Smooth muscle cell (in vitro differentiated cells): ENCODE measurements at regions not wholly inside any gene's neighbourhood (a gene's known extent, or its start where the extent isn't known, plus 50 kb on each side); places are given as distances from the start of the nearest gene placed in this dataset.

Source experiments
- DNase-seq: peaks from one replicate; lab custom pipeline; 2025; ENCODE audit not compliant: unreplicated experiment; lab: John Stamatoyannopoulos, UW
- H2AFZ ChIP-seq: fragments of 200-600 bp; sonication (generic); 2 replicates; pipeline ENCODE4 v1.6.0; 2016; ENCODE audit warnings: antibody characterized with exemption, low read depth, mild to moderate bottlenecking
- H3F3A ChIP-seq: fragments of 200-600 bp; sonication (generic); 2 replicates; pipeline ENCODE4 v1.6.0; 2017; ENCODE audit warnings: antibody characterized with exemption, low read depth
- H3K27ac ChIP-seq: fragments of 200-600 bp; sonication (generic); 2 replicates; pipeline ENCODE4 v1.5.1; 2016; ENCODE audit warnings: low read depth, mild to moderate bottlenecking
- H3K27me3 ChIP-seq: fragments of 200-600 bp; sonication (generic); 2 replicates; pipeline ENCODE4 v1.6.1; 2016; ENCODE audit warnings: low read depth, mild to moderate bottlenecking
- H3K36me3 ChIP-seq: fragments of 200-600 bp; sonication (generic); 2 replicates; pipeline ENCODE4 v1.5.1; 2016; ENCODE audit warnings: low read depth
- H3K4me1 ChIP-seq: fragments of 200-600 bp; sonication (generic); 2 replicates; pipeline ENCODE4 v1.5.1; 2016; ENCODE audit warnings: low read depth
- H3K4me2 ChIP-seq: fragments of 200-600 bp; sonication (generic); 2 replicates; pipeline ENCODE4 v1.6.0; 2016; ENCODE audit warnings: mild to moderate bottlenecking
- H3K4me3 ChIP-seq: fragments of 200-600 bp; sonication (generic); 2 replicates; pipeline ENCODE4 v1.5.1; 2016; ENCODE audit warnings: mild to moderate bottlenecking
- H3K79me2 ChIP-seq: fragments of 200-600 bp; sonication (generic); 2 replicates; pipeline ENCODE4 v1.6.0; 2016; ENCODE audit warnings: low read depth, mild to moderate bottlenecking
- H3K9ac ChIP-seq: fragments of 200-600 bp; sonication (generic); 2 replicates; pipeline ENCODE4 v1.6.0; 2016; ENCODE audit warnings: low read depth
- H3K9me3 ChIP-seq: fragments of 200-600 bp; sonication (generic); replicated peaks from 2 replicates; pipeline ENCODE4 v1.5.1; 2016; ENCODE audit warnings: low read depth
- H4K20me1 ChIP-seq: fragments of 200-600 bp; sonication (generic); 2 replicates; pipeline ENCODE4 v1.6.0; 2016; ENCODE audit warnings: low read depth
- WGBS: methylation state at CpG from one replicate; pipeline ENCODE4 v1.1.7; 2016; ENCODE audit warnings: low lambda C conversion rate; 5-methylcytosine and 5-hydroxymethylcytosine counted together
- TF ChIP-seq, protein P1 (sequence below): fragments of 200-600 bp; sonication (generic); IDR thresholded peaks from 2 replicates; pipeline ENCODE4 v1.5.1; 2017; ENCODE audit warnings: borderline replicate concordance, mild to moderate bottlenecking, antibody characterized with exemption; ENCODE audit not compliant: insufficient read depth, poor library complexity, severe bottlenecking

DNA sequence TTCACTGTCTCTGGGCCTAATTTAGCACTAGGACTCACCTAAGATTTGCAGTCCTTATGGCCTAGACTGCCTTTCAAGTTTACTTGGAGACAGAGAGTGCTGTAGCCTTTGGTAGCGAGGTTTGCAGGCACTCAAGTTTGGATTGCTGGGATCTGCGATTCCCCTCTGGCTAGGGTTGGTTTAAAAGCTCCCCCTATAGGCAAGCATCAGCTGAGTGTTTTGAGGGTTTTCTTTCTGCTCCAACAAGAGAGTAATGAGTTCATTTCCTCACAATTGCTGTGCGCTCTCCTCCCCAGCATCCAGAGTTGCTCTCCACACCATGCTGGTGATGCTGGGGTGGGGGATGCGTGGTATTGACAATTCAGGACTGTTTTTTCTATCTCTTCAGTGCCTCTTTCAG lies 206.9 kb downstream of the GLUD2 start:
- TF ChIP-seq, protein P1, sequence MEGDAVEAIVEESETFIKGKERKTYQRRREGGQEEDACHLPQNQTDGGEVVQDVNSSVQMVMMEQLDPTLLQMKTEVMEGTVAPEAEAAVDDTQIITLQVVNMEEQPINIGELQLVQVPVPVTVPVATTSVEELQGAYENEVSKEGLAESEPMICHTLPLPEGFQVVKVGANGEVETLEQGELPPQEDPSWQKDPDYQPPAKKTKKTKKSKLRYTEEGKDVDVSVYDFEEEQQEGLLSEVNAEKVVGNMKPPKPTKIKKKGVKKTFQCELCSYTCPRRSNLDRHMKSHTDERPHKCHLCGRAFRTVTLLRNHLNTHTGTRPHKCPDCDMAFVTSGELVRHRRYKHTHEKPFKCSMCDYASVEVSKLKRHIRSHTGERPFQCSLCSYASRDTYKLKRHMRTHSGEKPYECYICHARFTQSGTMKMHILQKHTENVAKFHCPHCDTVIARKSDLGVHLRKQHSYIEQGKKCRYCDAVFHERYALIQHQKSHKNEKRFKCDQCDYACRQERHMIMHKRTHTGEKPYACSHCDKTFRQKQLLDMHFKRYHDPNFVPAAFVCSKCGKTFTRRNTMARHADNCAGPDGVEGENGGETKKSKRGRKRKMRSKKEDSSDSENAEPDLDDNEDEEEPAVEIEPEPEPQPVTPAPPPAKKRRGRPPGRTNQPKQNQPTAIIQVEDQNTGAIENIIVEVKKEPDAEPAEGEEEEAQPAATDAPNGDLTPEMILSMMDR = no peak
- Histone ChIP-seq H3F3A (no peaks in the 10 kb centered on the region), H3K4me2 (no peak overlapping the region), H3K27me3 (no peaks in the 10 kb centered on the region), H3K4me3 (no peak overlapping the region), H2AFZ (no peak overlapping the region), H3K79me2 (no peaks in the 10 kb centered on the region), H3K9me3 (no peaks in the 10 kb centered on the region), H3K4me1 (no peaks in the 10 kb centered on the region), H3K9ac (no peak overlapping the region), H3K27ac (no peak overlapping the region), H4K20me1 (no peaks in the 10 kb centered on the region), H3K36me3 (no peaks in the 10 kb centered on the region)
- no peak for DNase-seq
- 51% methylated on average over 4 of the region's 4 CpGs for WGBS

GRCh38 chrX:121256647-121257046 lies 209.2 kb downstream of the GLUD2 start:
- H3K9me3 ChIP-seq = no peaks in the 10 kb centered on the region

DNA sequence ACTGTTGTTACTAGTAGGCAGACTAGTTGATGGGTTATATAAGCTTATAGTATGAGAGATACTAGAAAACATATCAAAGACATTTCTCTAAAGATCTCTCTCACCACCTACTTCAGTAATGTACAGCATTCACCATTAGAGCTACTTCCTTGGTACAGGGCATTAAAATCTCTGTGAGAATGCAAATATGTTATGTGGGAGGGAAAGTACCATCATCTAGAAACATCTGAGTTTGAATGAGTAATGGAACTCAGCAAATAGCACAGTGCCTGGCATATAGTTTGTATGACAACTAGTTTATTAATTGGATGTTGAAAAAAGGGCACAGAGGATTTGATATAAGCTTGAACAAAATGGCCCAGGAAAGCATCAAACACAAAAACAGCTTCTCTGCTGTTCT lies 211.1 kb downstream of the GLUD2 start:
- Histone ChIP-seq H3K27ac (no peak overlapping the region), H3K4me3 (no peak overlapping the region), H3F3A (no peaks in the 10 kb centered on the region), H3K9ac (no peak overlapping the region), H3K4me1 (peaks cover 3% of the 10 kb centered on the region), H3K36me3 (no peaks in the 10 kb centered on the region), H3K4me2 (no peak overlapping the region), H4K20me1 (no peaks in the 10 kb centered on the region), H3K27me3 (no peaks in the 10 kb centered on the region), H3K9me3 (no peaks in the 10 kb centered on the region), H2AFZ (no peak overlapping the region), H3K79me2 (no peaks in the 10 kb centered on the region)
- TF ChIP-seq, protein P1 = no peak
- no peak for DNase-seq

More at GRCh38 chrX:121256647-121257046, 209.2 kb downstream of the GLUD2 start:
- Histone ChIP-seq H3K9ac (no peak overlapping the region), H3K4me2 (no peak overlapping the region), H3K4me3 (no peak overlapping the region), H3K79me2 (no peaks in the 10 kb centered on the region), H3K4me1 (peaks cover 3% of the 10 kb centered on the region), H3K27ac (no peak overlapping the region), H3K36me3 (no peaks in the 10 kb centered on the region), H4K20me1 (no peaks in the 10 kb centered on the region), H3F3A (no peaks in the 10 kb centered on the region), H2AFZ (no peak overlapping the region), H3K27me3 (no peaks in the 10 kb centered on the region)
- DNase-seq = no peak
- 32% methylated on average over 2 of the region's 2 CpGs for WGBS
- TF ChIP-seq, protein P1 = no peak

DNA sequence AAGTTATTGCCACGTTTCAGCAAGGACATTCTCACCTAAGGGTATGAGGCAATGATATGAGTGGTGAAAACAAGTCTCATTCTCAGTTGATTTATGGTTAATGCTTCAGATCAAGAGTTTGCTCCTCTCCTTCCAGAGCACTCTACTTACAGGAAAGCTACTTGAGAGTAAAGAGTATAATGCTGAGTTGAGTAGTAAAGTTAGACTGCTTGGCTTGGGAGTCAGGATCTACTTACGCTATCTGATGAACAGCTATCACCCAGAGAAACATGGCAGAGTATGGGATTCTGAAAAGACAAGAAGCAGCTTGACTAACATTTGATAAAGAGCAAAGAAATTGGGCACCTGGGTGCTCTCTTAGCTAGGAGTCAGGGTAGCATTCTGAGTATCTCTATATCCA lies 211.8 kb downstream of the GLUD2 start:
- H3K27me3 ChIP-seq = no peaks in the 10 kb centered on the region
- H3K9ac ChIP-seq = no peak overlapping the region
- no peaks in the 10 kb centered on the region for H3K79me2 ChIP-seq
- H3K36me3 ChIP-seq = no peaks in the 10 kb centered on the region
- no peak overlapping the region for H3K27ac ChIP-seq
- no peaks in the 10 kb centered on the region for H3F3A ChIP-seq
- TF ChIP-seq, protein P1 = no peak
- no peak overlapping the region for H3K4me3 ChIP-seq
- no peak overlapping the region for H3K4me2 ChIP-seq
- no peaks in the 10 kb centered on the region for H3K9me3 ChIP-seq
- H2AFZ ChIP-seq = no peak overlapping the region
- WGBS = 53% methylated on average over 2 of the region's 2 CpGs
- H3K4me1 ChIP-seq = peaks cover 3% of the 10 kb centered on the region
- no peaks in the 10 kb centered on the region for H4K20me1 ChIP-seq
- no peak for DNase-seq
